Activated CD8-positive, alpha-beta T cell treated with anti-CD3 and anti-CD28 coated beads for 36 hours (primary cell): ENCODE measurements at regions not wholly inside any gene's neighbourhood (a gene's known extent, or its start where the extent isn't known, plus 50 kb on each side); places are given as distances from the start of the nearest gene placed in this dataset.

Experiments used
- ATAC-seq: fragments of 200-7000 bp; cut with Tn5 transposase; one replicate; pipeline ENCODE4 v1.10.0; 2021; ENCODE audit warnings: mild to moderate bottlenecking, moderate library complexity
- CTCF ChIA-PET: fragments of 350-600 bp; sonication (Branson Sonifier 250); formaldehyde crosslinking; loops from one replicate; lab custom pipeline; 2021; ENCODE audit warnings: antibody characterized with exemption; lab: Charles Lee
- POLR2A ChIA-PET: fragments of 350-600 bp; sonication (Branson Sonifier 250); formaldehyde crosslinking; loops from one replicate; lab custom pipeline; 2021; ENCODE audit warnings: antibody characterized with exemption; lab: Charles Lee
- DNase-seq: peaks from one replicate; pipeline ENCODE4 v3.0.0-alpha.2; 2020
- H3K27ac Mint-ChIP-seq: one replicate; pipeline ENCODE4 v1.8.0; 2021; ENCODE audit warnings: mild to moderate bottlenecking, mixed read lengths
- H3K27me3 Mint-ChIP-seq: one replicate; pipeline ENCODE4 v1.8.0; 2021; ENCODE audit warnings: mixed read lengths
- H3K36me3 Mint-ChIP-seq: one replicate; pipeline ENCODE4 v1.8.0; 2021; ENCODE audit warnings: low read depth, mixed read lengths
- H3K4me1 Mint-ChIP-seq: one replicate; pipeline ENCODE4 v1.8.0; 2021; ENCODE audit warnings: low read depth, mixed read lengths
- H3K4me3 Mint-ChIP-seq: one replicate; pipeline ENCODE4 v1.8.0; 2021; ENCODE audit warnings: mild to moderate bottlenecking, moderate library complexity, mixed read lengths
- H3K9me3 Mint-ChIP-seq: one replicate; pipeline ENCODE4 v1.8.0; 2021; ENCODE audit warnings: mixed read lengths
- CTCF ChIP-seq: fragments of 200-600 bp; IDR thresholded peaks from one replicate; pipeline ENCODE4 v1.8.0; 2022; ENCODE audit warnings: antibody characterized with exemption, mild to moderate bottlenecking
- intact Hi-C: fragments of 100-400 bp; cut with micrococcal nuclease; formaldehyde crosslinking; loops from one replicate; pipeline ENCODE4 v1.10.0; 2022

- Mint-ChIP-seq H3K36me3 (no peaks in the 10 kb centered on the region), H3K4me3 (no peak overlapping the region), H3K4me1 (no peaks in the 10 kb centered on the region), H3K27ac (no peak overlapping the region), H3K27me3 (no peaks in the 10 kb centered on the region), H3K9me3 (peaks cover 3% of the 10 kb centered on the region)
- ChIA-PET POLR2A (no interaction called here), CTCF (no interaction called here)
- TF ChIP-seq CTCF, result no peak
- intact Hi-C loops, result no loop called here
- DNase-seq (no peak), ATAC-seq (no peak)
Measured at GRCh38 chr1:79663916-79664315, 657.4 kb upstream of the ADGRL4 start.

GRCh38 chr1:79662596-79662995, 656.1 kb upstream of the ADGRL4 start:
- no peak for TF ChIP-seq CTCF
- peaks cover 3% of the 10 kb centered on the region for H3K9me3 Mint-ChIP-seq
- ATAC-seq (no peak), DNase-seq (no peak)
- H3K4me1 Mint-ChIP-seq, result no peaks in the 10 kb centered on the region
- H3K36me3 Mint-ChIP-seq, result no peaks in the 10 kb centered on the region
- intact Hi-C loops, result no loop called here
- ChIA-PET POLR2A (no interaction called here), CTCF (no interaction called here)
- H3K27ac Mint-ChIP-seq, result no peak overlapping the region
- no peak overlapping the region for H3K4me3 Mint-ChIP-seq
- no peaks in the 10 kb centered on the region for H3K27me3 Mint-ChIP-seq

GRCh38 chr1:79660129-79660528, 653.6 kb upstream of the ADGRL4 start:
- peaks cover 3% of the 10 kb centered on the region for H3K9me3 Mint-ChIP-seq
- no peaks in the 10 kb centered on the region for H3K27me3 Mint-ChIP-seq
- no peaks in the 10 kb centered on the region for H3K36me3 Mint-ChIP-seq
- ATAC-seq (no peak), DNase-seq (no peak)
- intact Hi-C loops, result no loop called here
- H3K4me1 Mint-ChIP-seq, result no peaks in the 10 kb centered on the region
- no peak overlapping the region for H3K27ac Mint-ChIP-seq
- H3K4me3 Mint-ChIP-seq, result no peak overlapping the region
- ChIA-PET POLR2A (no interaction called here), CTCF (no interaction called here)
- TF ChIP-seq CTCF, result no peak

- no peak overlapping the region for H3K4me3 Mint-ChIP-seq
- POLR2A ChIA-PET, result no interaction called here
- no peaks in the 10 kb centered on the region for H3K36me3 Mint-ChIP-seq
- no peak for DNase-seq
- no peaks in the 10 kb centered on the region for H3K4me1 Mint-ChIP-seq
- no peaks in the 10 kb centered on the region for H3K27me3 Mint-ChIP-seq
- TF ChIP-seq CTCF, result no peak
- ATAC-seq, result no peak
- intact Hi-C loops, result no loop called here
- no peaks in the 10 kb centered on the region for H3K9me3 Mint-ChIP-seq
- no peak overlapping the region for H3K27ac Mint-ChIP-seq
- CTCF ChIA-PET, result no interaction called here
Measured at GRCh38 chr1:79657951-79658658, 651.6 kb upstream of the ADGRL4 start.

GRCh38 chr1:79655876-79656275, 649.3 kb upstream of the ADGRL4 start:
- Mint-ChIP-seq H3K36me3 (no peaks in the 10 kb centered on the region), H3K27me3 (no peaks in the 10 kb centered on the region), H3K9me3 (peaks cover 3% of the 10 kb centered on the region), H3K4me1 (no peaks in the 10 kb centered on the region), H3K4me3 (no peak overlapping the region), H3K27ac (no peak overlapping the region)
- no peak for TF ChIP-seq CTCF
- POLR2A ChIA-PET, result no interaction called here
- ATAC-seq (no peak), DNase-seq (no peak)
- CTCF ChIA-PET, result no interaction called here
- intact Hi-C loops, result no loop called here
